ENCODE measurements at regions not wholly inside any gene's neighbourhood (a gene's known extent, or its start where the extent isn't known, plus 50 kb on each side); places are given as distances from the start of the nearest gene placed in this dataset.

DNA sequence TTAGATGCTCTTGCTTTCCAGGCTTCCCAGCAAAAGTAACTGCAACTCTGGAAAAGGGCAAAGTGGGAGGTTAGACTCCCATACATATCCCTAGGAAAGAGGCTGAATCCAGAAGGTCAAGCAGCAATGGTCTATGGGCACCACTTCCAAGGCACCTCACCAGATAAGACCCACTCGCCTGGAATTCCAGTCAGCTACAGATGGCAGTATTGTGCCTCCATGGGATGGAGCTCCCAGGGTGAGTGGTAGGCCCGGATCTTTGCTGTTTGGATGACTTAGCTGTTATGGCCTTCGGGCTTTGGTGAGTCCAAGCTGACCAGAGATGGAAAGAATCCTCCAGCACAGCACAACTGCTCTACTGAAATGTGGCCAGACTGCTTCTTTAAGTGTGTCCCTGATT, 688.0 kb downstream of the PCDH19 start:
- DNase-seq (ENCODE audit: low read depth in 2 of 3, low spot score in 2 of 3) = no peak

DNA sequence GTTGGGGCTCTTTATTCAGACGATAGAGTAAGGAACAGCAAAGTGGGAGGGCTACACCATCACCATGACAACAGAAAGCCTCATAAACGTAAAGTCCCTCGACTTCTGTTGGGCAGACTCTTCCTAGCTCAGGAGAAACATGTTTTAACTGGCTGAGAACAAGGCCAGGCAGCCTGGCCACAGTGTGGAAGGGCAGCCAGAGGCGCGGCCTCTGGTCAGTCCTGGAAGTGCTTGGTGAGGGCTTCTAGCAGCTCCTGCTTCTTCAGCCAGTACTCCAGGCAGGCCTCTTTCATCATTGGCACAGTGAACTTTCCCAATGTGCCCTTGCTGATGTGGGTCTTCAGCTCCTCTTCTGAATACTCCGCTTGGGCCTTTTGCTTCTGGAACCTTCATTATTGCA, 690.9 kb downstream of the PCDH19 start:
- DNase-seq (ENCODE audit: low read depth in 2 of 3, low spot score in 2 of 3) = no peak

DNA sequence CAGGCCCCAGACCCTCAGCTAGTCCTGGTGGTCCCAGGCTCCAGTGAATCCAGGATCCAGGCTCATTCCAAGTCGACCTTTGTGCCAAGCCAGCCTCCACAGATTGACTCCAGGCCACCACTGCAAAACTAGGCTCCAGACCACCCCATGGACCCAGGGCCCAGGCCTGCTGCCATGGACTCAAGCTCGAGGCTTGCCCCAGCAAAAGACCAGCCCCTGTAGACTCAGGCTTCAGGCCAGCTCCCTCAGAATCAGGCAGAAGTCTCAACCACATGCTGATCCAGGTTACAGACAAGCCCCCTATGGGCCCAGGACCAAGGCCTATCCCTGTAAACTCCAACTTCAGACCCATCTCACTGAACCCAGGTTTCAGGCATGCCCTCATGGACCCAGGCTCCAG, 692.4 kb downstream of the PCDH19 start:
- no peak for DNase-seq (ENCODE audit: low read depth in 2 of 3, low spot score in 2 of 3)

DNA sequence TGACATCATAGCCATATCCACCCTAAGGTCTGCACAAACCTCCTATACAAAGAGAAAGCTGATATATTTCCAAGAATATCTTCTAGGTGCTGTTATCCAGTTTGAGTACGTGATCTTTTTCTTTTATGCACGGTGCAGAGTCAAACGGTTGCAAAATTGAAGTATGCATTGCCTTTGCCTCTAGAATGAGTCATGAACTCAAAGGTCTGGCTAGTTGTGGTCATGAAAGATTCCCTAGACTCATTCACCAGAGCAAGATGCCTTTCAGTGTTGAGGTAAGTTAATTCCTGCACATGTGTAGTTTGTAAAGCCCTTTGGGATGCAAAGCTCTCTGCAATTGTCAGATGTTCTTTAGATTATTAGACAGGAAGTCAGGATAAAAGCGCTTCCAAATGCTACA, 704.4 kb downstream of the PCDH19 start:
- no peak for DNase-seq (ENCODE audit: low read depth in 2 of 3, low spot score in 2 of 3)

DNA sequence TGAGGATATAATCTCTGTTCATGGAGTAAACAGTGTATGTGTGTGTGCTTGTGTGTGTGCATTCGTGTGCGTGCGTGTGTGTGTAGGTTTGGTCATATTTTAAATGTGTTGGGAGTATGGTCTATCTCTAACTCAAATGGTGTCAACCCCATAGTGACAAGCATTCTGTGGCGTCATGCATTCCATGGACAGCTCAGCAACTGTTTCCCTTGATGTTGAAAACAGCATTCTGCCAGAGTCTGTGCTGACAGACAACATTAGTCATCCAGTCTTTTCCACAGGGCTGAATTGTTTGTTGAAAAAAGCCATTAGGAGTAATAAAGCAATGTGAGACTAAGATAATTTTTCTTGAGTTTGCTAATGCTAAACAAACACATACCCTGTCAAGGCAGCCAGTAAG, 706.6 kb downstream of the PCDH19 start:
- no peak for DNase-seq (ENCODE audit: low read depth in 2 of 3, low spot score in 2 of 3)

DNA sequence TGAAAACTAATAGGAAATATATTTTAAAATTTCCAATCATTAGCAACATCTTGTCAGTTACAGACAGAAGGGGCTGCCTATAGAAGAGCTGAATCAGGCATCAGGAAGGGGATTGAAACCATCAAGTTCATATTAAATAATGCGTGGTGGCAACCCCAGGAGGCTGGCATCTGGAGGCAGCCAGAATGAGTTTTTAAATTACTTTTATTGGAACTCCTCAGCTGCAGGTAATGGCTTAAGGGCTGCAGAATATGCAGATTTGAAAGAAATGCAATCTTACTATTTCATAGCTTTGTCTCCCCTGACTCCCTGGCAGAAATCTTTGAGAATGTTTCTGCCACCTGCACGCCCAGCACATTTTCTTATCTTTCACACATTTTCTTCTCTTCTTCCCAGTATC, 711.6 kb downstream of the PCDH19 start:
- no peak for DNase-seq (ENCODE audit: low read depth in 2 of 3, low spot score in 2 of 3)

DNA sequence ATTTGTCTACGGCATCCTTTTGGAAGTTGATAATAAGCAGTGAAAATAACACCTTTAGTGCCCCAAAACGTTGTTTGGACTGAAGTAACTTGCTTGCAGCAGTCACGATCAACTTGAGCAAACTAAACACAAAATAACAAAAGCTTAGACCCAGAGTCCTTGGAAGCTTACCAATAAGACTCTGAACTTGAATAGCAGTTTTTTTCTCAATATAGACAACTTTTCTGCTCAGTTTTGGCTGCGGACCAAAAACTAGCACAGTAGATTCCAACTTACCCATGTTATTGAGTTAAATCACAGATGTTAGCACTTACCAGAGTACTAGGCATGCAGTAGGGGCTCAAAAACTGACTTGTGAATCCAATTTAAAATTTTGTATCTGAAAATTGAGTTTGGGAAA, 746.9 kb downstream of the PCDH19 start:
- no peak for DNase-seq (ENCODE audit: low read depth in 2 of 3, low spot score in 2 of 3)

DNA sequence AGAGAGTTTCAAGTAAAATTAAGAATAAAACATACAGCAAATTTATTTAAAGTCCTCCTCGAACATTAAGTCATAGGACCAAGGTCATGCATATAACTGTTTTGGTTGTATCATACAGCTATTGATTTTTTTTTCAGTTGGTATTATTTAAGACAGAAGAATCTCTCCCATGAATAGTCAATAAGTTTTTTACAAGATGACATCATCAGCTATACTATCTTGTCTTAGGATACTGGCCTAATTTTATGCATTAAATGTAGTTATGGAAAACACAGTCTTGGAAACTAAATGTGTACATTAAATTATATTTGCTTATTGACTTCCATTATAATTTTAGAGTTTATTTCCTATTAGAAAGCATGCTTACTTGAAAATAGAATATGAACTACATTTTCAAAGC, 755.9 kb downstream of the PCDH19 start:
- DNase-seq (ENCODE audit: low read depth in 2 of 3, low spot score in 2 of 3) = no peak

DNA sequence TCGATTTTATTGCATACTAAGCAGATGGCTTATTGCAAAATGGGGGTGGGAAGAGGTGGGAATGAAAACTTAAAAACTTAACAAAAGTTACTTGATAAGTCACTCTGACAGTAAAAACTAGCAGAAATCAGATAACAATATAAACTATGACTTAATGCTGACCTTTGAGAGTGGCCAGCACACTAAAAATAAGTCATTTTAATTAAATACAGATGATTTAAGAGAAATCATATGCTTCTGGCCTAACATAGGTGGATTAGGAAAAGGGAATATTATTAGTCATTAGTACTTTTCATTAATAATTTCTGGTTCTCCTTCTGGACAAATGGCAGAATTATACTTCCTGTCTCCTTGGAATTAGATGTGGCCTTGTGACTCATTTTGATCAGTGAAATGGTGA, 756.7 kb downstream of the PCDH19 start:
- DNase-seq (ENCODE audit: low read depth in 2 of 3, low spot score in 2 of 3) = no peak

DNA sequence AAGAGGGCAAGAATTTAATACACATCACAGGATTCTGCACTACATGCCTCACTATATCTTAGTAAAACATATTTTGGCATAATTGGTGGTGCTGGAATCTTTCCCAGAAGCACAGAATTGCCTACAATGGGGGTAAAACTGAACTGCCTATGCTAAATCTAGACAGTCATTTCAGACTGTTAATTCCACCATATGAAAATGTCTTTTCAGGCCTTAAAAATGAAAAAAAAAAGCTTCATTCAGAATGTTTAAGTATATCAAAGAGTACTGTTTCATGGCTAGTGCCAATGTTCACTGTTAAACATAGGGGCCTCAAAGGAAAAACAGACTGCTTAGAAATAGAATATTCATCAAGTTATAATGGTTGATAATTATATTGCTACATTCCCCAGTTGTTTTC, 797.0 kb downstream of the PCDH19 start:
- DNase-seq (ENCODE audit: low read depth in 2 of 3, low spot score in 2 of 3) = no peak

DNA sequence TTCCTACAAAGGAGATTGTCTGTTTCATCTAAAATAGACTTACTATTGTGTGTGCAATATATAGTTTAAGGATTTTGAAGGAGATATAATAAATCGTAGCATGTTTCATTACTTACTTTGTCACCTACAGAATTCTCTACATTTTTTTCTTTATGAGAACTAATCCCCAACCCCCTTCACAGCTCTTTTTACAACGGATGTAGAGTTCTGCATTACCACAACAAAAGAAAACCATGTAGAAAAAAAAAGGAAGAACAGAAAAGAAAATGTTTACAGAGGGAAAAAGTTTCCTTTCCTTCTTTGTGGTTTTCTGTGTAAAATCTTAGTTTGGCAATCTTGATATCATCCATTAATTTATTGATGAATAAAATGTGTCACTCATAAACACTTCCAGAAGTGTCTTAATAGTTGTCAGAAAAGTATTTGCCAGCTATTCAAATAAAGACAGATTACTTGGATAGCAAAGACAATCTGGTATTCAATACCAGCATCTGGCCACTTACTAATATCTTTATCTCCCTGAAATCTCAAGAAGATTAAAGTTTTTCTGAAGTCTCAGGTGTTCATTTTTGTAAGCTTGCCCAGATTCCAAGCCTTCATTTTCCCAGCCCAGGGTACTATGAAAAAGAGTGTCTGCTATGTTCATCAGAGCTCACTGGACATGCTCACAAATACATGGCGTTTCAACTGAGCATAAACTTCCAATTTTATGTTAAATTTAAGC, 806.8 kb downstream of the PCDH19 start:
- no peak for DNase-seq (ENCODE audit: low read depth in 2 of 3, low spot score in 2 of 3)

DNA sequence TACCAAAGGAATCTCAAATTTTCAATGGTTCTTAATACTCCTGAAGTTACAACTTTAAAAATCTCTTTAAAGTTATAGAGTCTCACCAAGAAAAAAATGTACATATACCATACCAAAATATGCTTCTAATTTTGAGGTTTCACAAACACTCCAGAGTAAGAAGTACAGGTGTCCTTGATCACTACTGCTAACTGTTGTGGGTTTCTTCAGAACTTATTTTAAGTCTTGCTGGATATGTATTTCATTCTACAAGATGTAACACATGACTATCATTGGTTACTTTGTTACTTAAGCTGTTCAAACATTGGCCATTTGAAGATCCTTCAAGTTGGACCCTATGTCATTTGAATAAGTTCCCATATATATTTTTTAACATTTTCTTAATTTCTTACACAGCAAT, 808.0 kb downstream of the PCDH19 start:
- DNase-seq (ENCODE audit: low read depth in 2 of 3, low spot score in 2 of 3) = no peak

DNA sequence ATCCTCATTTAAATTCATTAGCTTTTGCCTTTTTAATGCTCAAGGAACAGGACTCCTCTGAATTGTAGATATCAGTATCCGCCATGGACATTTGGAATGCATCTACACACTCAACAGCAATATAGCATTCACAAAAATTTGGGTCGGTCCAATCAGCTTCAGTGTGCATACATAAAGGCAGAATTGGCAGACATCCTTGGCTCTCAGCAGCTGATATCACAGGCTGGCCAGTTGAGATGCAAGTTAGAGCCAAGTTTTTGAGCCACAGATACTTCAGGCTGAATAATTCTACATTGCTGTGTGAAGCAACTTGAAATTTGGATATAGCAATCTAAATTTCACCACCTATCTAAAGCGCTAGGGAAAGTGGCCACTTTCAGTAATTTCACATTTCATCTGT, 821.1 kb downstream of the PCDH19 start:
- no peak for DNase-seq (ENCODE audit: low read depth in 2 of 3, low spot score in 2 of 3)

DNA sequence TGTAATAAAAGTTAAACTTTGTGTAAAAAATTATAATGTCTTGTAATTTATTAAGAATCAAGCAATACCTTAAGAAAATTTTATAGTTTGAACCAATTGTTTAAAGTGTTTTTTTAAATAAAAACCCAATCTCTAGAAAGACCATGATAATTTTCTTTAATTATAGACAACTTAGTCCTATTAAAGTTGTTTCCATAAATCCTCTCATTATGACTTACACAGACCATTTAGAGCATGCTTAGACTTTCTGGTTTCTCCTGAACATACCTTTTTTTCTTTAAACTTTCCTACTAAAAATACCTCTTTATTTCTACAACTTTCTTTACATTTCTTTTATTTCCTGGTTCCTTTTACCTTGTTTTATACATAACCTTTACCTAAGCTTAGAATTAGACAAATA, 837.4 kb downstream of the PCDH19 start:
- DNase-seq (ENCODE audit: low read depth in 2 of 3, low spot score in 2 of 3) = no peak

DNA sequence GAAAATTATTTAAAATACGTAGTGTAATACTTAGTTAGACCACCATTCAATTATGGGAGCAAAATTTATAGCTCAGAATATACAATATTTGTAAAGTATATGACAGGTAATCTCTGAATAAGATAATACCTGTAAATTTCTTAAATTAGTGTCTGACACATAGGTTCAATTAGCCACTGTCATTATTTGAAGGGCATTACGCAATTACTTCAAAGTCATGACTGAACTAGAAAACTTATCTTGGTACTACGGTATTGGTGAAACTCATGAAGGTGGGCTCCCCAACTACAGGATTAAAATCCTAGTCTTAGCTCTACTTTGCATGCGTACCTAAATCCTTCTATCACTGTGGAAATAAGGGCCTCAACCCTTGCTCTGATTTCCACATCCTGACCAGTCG, 860.7 kb downstream of the PCDH19 start:
- no peak for DNase-seq (ENCODE audit: low read depth in 2 of 3, low spot score in 2 of 3)

DNA sequence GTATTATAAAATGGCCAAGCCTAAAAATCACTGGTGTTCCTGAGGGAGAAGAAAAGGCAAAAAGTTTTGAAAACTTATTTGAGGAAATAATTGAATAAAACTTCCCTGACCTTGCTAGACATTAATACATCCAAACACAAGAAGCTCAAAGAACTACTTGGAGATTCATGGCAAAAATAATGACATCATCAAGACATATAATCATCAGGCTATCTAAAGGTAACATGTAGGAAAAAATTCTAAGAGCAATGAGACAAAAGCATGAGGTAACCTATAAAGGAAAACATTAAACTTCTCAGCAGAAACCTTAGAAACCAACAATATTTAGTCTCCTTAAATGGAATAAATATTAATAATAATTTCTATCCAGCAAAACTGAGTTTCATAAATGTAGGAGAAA, 887.6 kb downstream of the PCDH19 start:
- DNase-seq (ENCODE audit: low read depth in 2 of 3, low spot score in 2 of 3) = no peak

DNA sequence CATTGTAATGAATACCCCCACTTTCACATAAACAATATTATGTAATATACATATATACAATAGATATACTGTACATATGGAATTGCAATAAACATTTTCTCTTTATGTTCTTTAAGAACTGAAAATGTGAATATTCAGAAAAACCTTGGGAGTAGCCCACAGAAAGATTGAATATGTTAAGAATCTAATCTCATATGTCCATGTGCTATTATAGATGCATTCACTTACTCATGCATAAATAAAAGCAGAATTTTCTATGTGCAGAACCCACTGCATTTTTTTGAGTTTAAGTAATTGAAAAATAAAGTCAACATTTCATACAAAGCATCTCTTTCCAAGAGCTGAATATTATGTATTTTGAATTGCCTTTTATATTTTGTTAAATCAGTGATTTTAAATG, 902.3 kb downstream of the PCDH19 start:
- no peak for DNase-seq (ENCODE audit: low read depth in 2 of 3, low spot score in 2 of 3)

DNA sequence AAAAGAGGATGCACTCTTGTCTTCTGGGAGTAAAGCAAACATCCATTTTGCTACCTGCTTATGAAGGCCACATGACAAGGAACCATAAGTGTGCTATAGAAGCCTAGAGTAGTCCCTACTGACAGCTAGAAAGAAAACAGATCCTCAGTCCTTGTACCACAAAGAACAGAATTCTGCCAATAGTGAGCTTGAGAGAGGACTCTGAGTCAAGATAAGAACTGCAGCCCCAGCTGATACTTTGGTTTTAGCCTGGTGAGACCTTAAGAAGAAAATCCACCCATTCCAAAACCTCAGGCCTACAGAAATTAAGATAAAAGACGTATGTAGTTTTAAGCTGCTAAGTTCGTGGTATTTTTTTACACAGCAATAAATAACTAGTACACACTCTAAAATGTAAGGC, 914.6 kb downstream of the PCDH19 start:
- DNase-seq (ENCODE audit: low read depth in 2 of 3, low spot score in 2 of 3) = no peak

DNA sequence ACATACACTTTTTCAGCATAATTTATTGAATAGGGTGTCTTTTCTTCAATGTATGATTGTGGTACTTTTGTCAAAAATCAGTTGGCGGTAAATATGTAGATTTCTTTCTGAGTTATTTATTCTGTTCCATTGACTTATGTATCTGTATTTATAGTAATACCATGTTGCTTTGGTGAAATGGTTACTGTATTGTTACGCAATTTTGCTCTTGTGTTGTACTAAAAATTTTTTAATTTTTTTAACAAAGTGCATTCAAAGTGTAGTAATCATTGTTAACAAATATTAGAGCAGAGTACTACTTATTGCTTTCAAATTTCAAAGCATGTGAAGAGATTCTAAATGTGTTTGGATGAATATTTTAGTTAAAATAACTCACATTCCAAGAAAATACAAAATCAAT, 915.4 kb downstream of the PCDH19 start:
- no peak for DNase-seq (ENCODE audit: low read depth in 2 of 3, low spot score in 2 of 3)

DNA sequence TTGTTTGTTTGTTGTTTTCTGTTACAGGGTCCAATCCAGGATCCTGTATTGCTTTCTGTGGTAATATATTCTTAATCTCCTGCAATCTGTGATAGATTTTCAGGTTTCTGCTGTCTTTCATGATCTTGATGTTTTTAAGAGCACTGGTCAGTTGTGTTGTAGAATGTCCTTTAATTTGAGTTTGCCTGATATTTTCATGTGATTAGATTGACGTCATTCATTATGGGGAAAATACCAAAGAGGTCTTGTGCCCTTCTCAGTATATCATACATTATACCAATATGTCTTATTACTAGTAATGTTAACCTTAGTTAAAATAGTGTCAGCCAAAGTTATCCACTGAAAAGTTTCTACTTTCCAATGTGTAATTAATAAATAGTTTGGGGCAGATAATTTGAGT, 929.3 kb downstream of the PCDH19 start:
- no peak for DNase-seq (ENCODE audit: low read depth in 2 of 3, low spot score in 2 of 3)

DNA sequence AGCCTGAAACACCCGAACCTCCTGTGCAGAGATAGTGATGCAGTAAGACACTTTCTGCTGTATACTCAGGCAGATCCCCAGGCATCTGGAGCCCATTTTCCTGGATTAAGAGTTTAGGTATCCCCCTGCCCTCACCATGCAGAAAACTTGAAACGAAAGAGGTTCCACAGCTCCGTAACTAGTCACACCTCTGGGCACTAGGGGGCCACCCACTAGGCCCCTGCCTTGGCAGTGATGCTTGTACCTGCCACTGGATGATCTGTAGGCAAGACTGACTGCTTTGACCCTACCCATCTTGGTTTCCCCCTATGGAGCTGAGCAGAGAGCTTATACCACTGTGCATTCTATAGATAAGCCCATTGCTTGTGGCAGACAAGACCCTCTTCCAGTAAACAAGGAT, 940.6 kb downstream of the PCDH19 start:
- DNase-seq (ENCODE audit: low read depth in 2 of 3, low spot score in 2 of 3) = no peak

DNA sequence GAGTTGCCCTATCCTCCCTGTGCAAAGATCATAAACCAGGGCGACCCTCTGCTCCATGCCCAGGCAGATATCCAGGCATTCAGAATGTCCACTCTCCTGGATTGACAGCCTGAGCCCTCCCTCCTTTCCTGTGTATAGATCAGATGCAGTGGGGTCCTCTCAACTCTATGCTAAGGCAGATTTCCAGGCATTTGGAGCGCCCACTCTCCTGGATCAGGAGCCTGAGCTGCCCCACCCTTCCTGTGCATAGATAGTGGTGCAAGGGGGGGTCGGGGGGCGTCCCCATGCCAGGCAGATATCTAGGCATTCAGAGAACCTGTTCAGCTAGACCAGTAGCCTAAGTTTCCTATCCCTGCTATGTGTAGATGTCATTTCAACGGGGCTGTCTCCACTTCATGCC, 941.1 kb downstream of the PCDH19 start:
- no peak for DNase-seq (ENCODE audit: low read depth in 2 of 3, low spot score in 2 of 3)

DNA sequence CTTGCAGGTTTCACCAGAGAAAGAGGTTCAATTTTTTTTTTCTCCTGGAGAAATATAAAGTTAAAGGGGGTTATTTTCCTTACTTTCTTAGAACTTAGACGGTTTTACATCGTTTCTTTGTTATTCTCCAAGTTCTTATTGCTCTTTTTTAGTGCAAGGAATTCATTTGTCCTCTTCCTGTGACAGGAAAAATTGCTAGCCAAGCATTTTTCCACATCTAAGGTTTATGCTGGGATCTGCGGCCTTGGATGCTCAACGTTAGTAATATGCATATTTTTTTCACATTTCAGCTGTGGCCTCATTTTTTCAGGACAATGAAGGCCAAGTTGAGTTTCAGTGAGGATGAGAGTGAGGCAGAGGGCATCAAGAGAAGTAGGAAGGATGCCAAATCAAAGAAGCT, 948.9 kb downstream of the PCDH19 start:
- DNase-seq (ENCODE audit: low read depth in 2 of 3, low spot score in 2 of 3) = no peak
